ENCODE measurements at regions not wholly inside any gene's neighbourhood (a gene's known extent, or its start where the extent isn't known, plus 50 kb on each side); places are given as distances from the start of the nearest gene placed in this dataset.

DNA sequence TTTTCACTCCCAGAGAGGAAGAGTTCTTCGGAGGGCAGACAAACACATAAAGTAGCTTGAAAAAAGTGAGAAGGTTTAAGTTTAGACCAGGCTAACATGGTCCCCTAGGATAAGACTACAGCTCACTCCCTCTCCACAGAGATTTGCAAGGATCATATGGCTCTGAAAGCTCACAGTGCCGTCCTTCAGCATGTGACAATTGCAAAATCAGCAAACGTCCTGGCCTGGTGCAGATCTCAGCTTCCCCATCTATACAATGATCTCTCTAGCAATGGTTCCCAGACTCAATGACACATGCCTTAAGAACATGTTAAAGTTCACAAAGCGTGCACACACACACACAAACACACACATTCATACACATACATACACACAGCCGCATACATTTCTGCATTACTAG is 327.6 kb downstream of the ACTL7B start:
- H3K36me3 ChIP-seq (ENCODE audit: insufficient read depth, low read length): no peaks in the 10 kb centered on the region

DNA sequence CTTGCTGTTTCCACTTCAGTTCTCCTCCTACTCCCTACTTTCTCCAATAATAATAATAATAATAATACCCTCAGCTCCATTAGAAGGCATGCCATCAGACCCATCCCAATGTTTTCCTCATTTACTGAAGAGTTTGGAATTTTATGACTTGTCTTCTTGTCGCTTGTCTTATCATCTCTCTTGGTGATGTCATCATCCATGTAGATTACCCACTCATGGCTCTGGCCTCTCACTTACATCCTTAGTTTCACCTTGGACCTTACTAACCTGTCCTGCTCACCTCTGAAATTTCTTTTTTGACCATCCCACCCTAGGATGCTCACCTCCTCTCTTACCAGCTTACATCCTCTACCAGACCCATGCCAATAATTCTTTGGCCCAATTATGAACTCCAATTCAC is 329.3 kb downstream of the ACTL7B start:
- H3K9me3 ChIP-seq (ENCODE audit: insufficient read depth, low read depth, low read length): no peaks in the 10 kb centered on the region; the same call in 1 of the 2 replicates
- H3K4me3 ChIP-seq (ENCODE audit: low read length, poor library complexity, severe bottlenecking): no peak overlapping the region
- H3K36me3 ChIP-seq (ENCODE audit: insufficient read depth, low read length): no peaks in the 10 kb centered on the region
- no peaks in the 10 kb centered on the region for H3K79me2 ChIP-seq (ENCODE audit: insufficient read depth, low read length)
- TF ChIP-seq, protein P1, sequence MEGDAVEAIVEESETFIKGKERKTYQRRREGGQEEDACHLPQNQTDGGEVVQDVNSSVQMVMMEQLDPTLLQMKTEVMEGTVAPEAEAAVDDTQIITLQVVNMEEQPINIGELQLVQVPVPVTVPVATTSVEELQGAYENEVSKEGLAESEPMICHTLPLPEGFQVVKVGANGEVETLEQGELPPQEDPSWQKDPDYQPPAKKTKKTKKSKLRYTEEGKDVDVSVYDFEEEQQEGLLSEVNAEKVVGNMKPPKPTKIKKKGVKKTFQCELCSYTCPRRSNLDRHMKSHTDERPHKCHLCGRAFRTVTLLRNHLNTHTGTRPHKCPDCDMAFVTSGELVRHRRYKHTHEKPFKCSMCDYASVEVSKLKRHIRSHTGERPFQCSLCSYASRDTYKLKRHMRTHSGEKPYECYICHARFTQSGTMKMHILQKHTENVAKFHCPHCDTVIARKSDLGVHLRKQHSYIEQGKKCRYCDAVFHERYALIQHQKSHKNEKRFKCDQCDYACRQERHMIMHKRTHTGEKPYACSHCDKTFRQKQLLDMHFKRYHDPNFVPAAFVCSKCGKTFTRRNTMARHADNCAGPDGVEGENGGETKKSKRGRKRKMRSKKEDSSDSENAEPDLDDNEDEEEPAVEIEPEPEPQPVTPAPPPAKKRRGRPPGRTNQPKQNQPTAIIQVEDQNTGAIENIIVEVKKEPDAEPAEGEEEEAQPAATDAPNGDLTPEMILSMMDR (conservative IDR thresholded peaks at IDR 0.05; ENCODE audit: low read length): no peak
- TF ChIP-seq EZH2phosphoT487 (IDR thresholded peaks at IDR 0.05; ENCODE audit: borderline replicate concordance): no peak
- no peaks in the 10 kb centered on the region for H3F3A ChIP-seq (ENCODE audit: low read depth)
- H3K4me1 ChIP-seq (ENCODE audit: insufficient read depth, low read length, poor library complexity, severe bottlenecking): no peaks in the 10 kb centered on the region
- H3K9ac ChIP-seq (ENCODE audit: low read depth, low read length, poor library complexity, severe bottlenecking): no peak overlapping the region
- no peaks in the 10 kb centered on the region for H3K9me2 ChIP-seq (replicated peaks; ENCODE audit: low read depth, low read length)
- no peaks in the 10 kb centered on the region for H4K20me1 ChIP-seq (ENCODE audit: insufficient read depth, low read length, poor library complexity, severe bottlenecking)
- H3K4me2 ChIP-seq (ENCODE audit: low read depth, low read length, poor library complexity, severe bottlenecking): no peak overlapping the region
- no peaks in the 10 kb centered on the region for H3K27me3 ChIP-seq (ENCODE audit: insufficient read depth, low read length, poor library complexity, severe bottlenecking)
- no peak overlapping the region for H2AFZ ChIP-seq (ENCODE audit: low read length)

More for the DNA sequence above, 327.6 kb downstream of the ACTL7B start:
- no peak overlapping the region for H3K4me3 ChIP-seq (ENCODE audit: low read length, poor library complexity, severe bottlenecking)
- no peaks in the 10 kb centered on the region for H3K9me2 ChIP-seq (replicated peaks; ENCODE audit: low read depth, low read length)
- H3F3A ChIP-seq (ENCODE audit: low read depth): no peaks in the 10 kb centered on the region
- no peak overlapping the region for H3K9ac ChIP-seq (ENCODE audit: low read depth, low read length, poor library complexity, severe bottlenecking)
- no peaks in the 10 kb centered on the region for H3K79me2 ChIP-seq (ENCODE audit: insufficient read depth, low read length)
- no peak for TF ChIP-seq EZH2phosphoT487 (IDR thresholded peaks at IDR 0.05; ENCODE audit: borderline replicate concordance)
- TF ChIP-seq, protein P1 (conservative IDR thresholded peaks at IDR 0.05; ENCODE audit: low read length): no peak
- H3K9me3 ChIP-seq (ENCODE audit: insufficient read depth, low read depth, low read length): no peaks in the 10 kb centered on the region; the same call in 1 of the 2 replicates
- H4K20me1 ChIP-seq (ENCODE audit: insufficient read depth, low read length, poor library complexity, severe bottlenecking): no peaks in the 10 kb centered on the region
- H3K4me2 ChIP-seq (ENCODE audit: low read depth, low read length, poor library complexity, severe bottlenecking): no peak overlapping the region
- no peak overlapping the region for H2AFZ ChIP-seq (ENCODE audit: low read length)
- H3K27me3 ChIP-seq (ENCODE audit: insufficient read depth, low read length, poor library complexity, severe bottlenecking): no peaks in the 10 kb centered on the region
- no peaks in the 10 kb centered on the region for H3K4me1 ChIP-seq (ENCODE audit: insufficient read depth, low read length, poor library complexity, severe bottlenecking)

DNA sequence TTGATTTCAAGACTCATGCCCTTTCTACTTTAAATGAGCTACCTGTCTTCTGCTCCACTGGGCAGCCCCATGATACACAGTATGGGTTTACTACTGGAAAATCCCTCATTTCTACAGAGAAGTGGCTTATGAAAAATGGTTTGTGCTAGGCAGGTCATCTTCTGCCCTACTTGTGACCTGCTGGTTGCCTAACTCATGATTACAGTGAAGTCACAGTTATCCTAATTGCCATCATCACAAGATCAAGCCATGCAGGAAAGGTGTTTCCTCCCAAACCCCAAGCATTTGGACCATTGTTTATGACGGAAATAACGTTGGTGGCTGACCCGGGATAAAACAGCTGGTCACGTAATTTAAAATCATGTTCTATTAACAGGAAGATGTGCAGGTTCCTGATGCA is 330.6 kb downstream of the ACTL7B start:
- no peak overlapping the region for H3K4me2 ChIP-seq (ENCODE audit: low read depth, low read length, poor library complexity, severe bottlenecking)
- H3K4me1 ChIP-seq (ENCODE audit: insufficient read depth, low read length, poor library complexity, severe bottlenecking): no peaks in the 10 kb centered on the region
- no peak overlapping the region for H2AFZ ChIP-seq (ENCODE audit: low read length)
- H3K9me2 ChIP-seq (replicated peaks; ENCODE audit: low read depth, low read length): no peaks in the 10 kb centered on the region
- H3K36me3 ChIP-seq (ENCODE audit: insufficient read depth, low read length): no peaks in the 10 kb centered on the region
- H3K9me3 ChIP-seq (ENCODE audit: insufficient read depth, low read depth, low read length): no peaks in the 10 kb centered on the region; the same call in 1 of the 2 replicates
- H4K20me1 ChIP-seq (ENCODE audit: insufficient read depth, low read length, poor library complexity, severe bottlenecking): no peaks in the 10 kb centered on the region
- no peaks in the 10 kb centered on the region for H3K79me2 ChIP-seq (ENCODE audit: insufficient read depth, low read length)
- no peak overlapping the region for H3K4me3 ChIP-seq (ENCODE audit: low read length, poor library complexity, severe bottlenecking)
- H3F3A ChIP-seq (ENCODE audit: low read depth): no peaks in the 10 kb centered on the region
- no peaks in the 10 kb centered on the region for H3K27me3 ChIP-seq (ENCODE audit: insufficient read depth, low read length, poor library complexity, severe bottlenecking)
- H3K9ac ChIP-seq (ENCODE audit: low read depth, low read length, poor library complexity, severe bottlenecking): no peak overlapping the region
- no peak for TF ChIP-seq EZH2phosphoT487 (IDR thresholded peaks at IDR 0.05; ENCODE audit: borderline replicate concordance)
- TF ChIP-seq, protein P1 (conservative IDR thresholded peaks at IDR 0.05; ENCODE audit: low read length): no peak

Data from Loucy (cell line).